NCI-H446 treated with DMSO at 0.1 percent for 48 hours (cell line): ENCODE measurements at regions not wholly inside any gene's neighbourhood (a gene's known extent, or its start where the extent isn't known, plus 50 kb on each side); places are given as distances from the start of the nearest gene placed in this dataset.

Experiments used
- DNase-seq: peaks from one replicate; lab custom pipeline; 2025; lab: John Stamatoyannopoulos, UW

- no peak for DNase-seq
Measured at GRCh38 chr4:164408831-164409230, 345.1 kb upstream of the SMIM31 start.

- no peak for DNase-seq
Measured at GRCh38 chr4:164410401-164410800, 343.5 kb upstream of the SMIM31 start.

GRCh38 chr4:164412246-164412645 is 341.7 kb upstream of the SMIM31 start:
- DNase-seq, result no peak

- DNase-seq, result no peak
Measured at GRCh38 chr4:164413743-164414142, 340.2 kb upstream of the SMIM31 start.

- DNase-seq, result no peak
Measured at GRCh38 chr4:164423819-164424218, 330.1 kb upstream of the SMIM31 start.

- DNase-seq, result no peak
Measured at GRCh38 chr4:164424846-164425245, 329.1 kb upstream of the SMIM31 start.

GRCh38 chr4:164428561-164428960 is 325.4 kb upstream of the SMIM31 start:
- no peak for DNase-seq

GRCh38 chr4:164438321-164438720 is 315.6 kb upstream of the SMIM31 start:
- DNase-seq, result no peak

- DNase-seq, result no peak
Measured at GRCh38 chr4:164439037-164439436, 314.9 kb upstream of the SMIM31 start.

- no peak for DNase-seq
Measured at GRCh38 chr4:164440199-164440598, 313.7 kb upstream of the SMIM31 start.

GRCh38 chr4:164441109-164441508 is 312.8 kb upstream of the SMIM31 start:
- no peak for DNase-seq

GRCh38 chr4:164442180-164442579 is 311.8 kb upstream of the SMIM31 start:
- DNase-seq, result no peak

GRCh38 chr4:164446516-164446915 is 307.4 kb upstream of the SMIM31 start:
- DNase-seq, result no peak

- DNase-seq, result no peak
Measured at GRCh38 chr4:164461901-164462300, 292.0 kb upstream of the SMIM31 start.

- no peak for DNase-seq
Measured at GRCh38 chr4:164462471-164462870, 291.5 kb upstream of the SMIM31 start.

GRCh38 chr4:164464313-164464712 is 289.6 kb upstream of the SMIM31 start:
- no peak for DNase-seq

- DNase-seq, result no peak
Measured at GRCh38 chr4:164467493-164467892, 286.4 kb upstream of the SMIM31 start.

GRCh38 chr4:164481306-164482091 is 272.4 kb upstream of the SMIM31 start:
- no peak for DNase-seq

- no peak for DNase-seq
Measured at GRCh38 chr4:164482092-164482404, 271.9 kb upstream of the SMIM31 start.

GRCh38 chr4:164482758-164483157 is 271.2 kb upstream of the SMIM31 start:
- no peak for DNase-seq

GRCh38 chr4:164483711-164484110 is 270.2 kb upstream of the SMIM31 start:
- DNase-seq, result no peak

GRCh38 chr4:164484551-164484950 is 269.4 kb upstream of the SMIM31 start:
- DNase-seq, result no peak

GRCh38 chr4:164485136-164485535 is 268.8 kb upstream of the SMIM31 start:
- DNase-seq, result no peak

- no peak for DNase-seq
Measured at GRCh38 chr4:164488114-164488513, 265.8 kb upstream of the SMIM31 start.
